Spleen (tissue), 11 donors: ENCODE measurements at regions not wholly inside any gene's neighbourhood (a gene's known extent, or its start where the extent isn't known, plus 50 kb on each side); places are given as distances from the start of the nearest gene placed in this dataset.

Experiments used
- DNase-seq: peaks from one replicate; pipeline ENCODE4 v3.0.0-alpha.2; 2020
- H3K27ac ChIP-seq, 8 donors: fragments of 200-600 bp; sonication (generic) in 7 of 8; 1 replicate in 4 of 8; 2 replicates in 4 of 8; pipeline versions ENCODE4 v1.5.0 to v1.8.0; 2016 to 2021; ENCODE audit warnings: inconsistent platforms in 4 of 8, mild to moderate bottlenecking in 4 of 8, moderate library complexity in 1 of 8
- H3K27me3 ChIP-seq, 7 donors: fragments of 200-600 bp; sonication (generic) in 6 of 7; replicated peaks in 1 of 7; 1 replicate in 4 of 7; 2 replicates in 3 of 7; pipeline versions ENCODE4 v1.5.0 to v1.8.0; 2016 to 2021; ENCODE audit warnings: inconsistent platforms in 3 of 7, mild to moderate bottlenecking in 1 of 7
- H3K36me3 ChIP-seq, 6 donors: fragments of 200-600 bp; sonication (generic) in 5 of 6; 1 replicate in 4 of 6; 2 replicates in 2 of 6; pipeline versions ENCODE4 v1.5.0 to v1.8.0; 2016 to 2021; ENCODE audit warnings: inconsistent platforms in 2 of 6
- H3K4me1 ChIP-seq, 6 donors: fragments of 200-600 bp; sonication (generic) in 5 of 6; 1 replicate in 3 of 6; 2 replicates in 3 of 6; pipeline versions ENCODE4 v1.5.0 to v1.8.0; 2016 to 2021; ENCODE audit warnings: inconsistent platforms in 3 of 6
- H3K4me3 ChIP-seq, 8 donors: fragments of 200-600 bp; sonication (generic) in 7 of 8; 1 replicate in 4 of 8; 2 replicates in 4 of 8; pipeline versions ENCODE4 v1.5.0 to v1.8.0; 2016 to 2021; ENCODE audit warnings: inconsistent platforms in 4 of 8, mild to moderate bottlenecking in 4 of 8, moderate library complexity in 2 of 8
- H3K9me3 ChIP-seq, 8 donors: fragments of 200-600 bp; sonication (generic) in 7 of 8; 1 replicate in 4 of 8; 2 replicates in 4 of 8; pipeline versions ENCODE4 v1.5.0 to v1.8.0; 2016 to 2021; ENCODE audit warnings: inconsistent platforms in 4 of 8
- CTCF ChIP-seq, 11 experiments: fragments of 200-600 bp in 7 of 11; fragments of 450-650 bp in 4 of 11; sonication (generic) in 4 of 11; IDR thresholded peaks in 8 of 11; conservative IDR thresholded peaks in 3 of 11; 1 replicate in 7 of 11; 2 replicates in 4 of 11; pipeline versions ENCODE4 v1.4.0 to v1.8.0; 2016 to 2021; ENCODE audit warnings: antibody characterized with exemption in 11 of 11, inconsistent platforms in 4 of 11, mild to moderate bottlenecking in 1 of 11
- POLR2A ChIP-seq, 3 donors: fragments of 450-650 bp; IDR thresholded peaks; one replicate each; pipeline ENCODE4 v1.5.1; 2017; ENCODE audit warnings: antibody characterized with exemption in 3 of 3, mild to moderate bottlenecking in 1 of 3
- POLR2AphosphoS5 ChIP-seq, 3 donors: sonication (generic); formaldehyde crosslinking; IDR thresholded peaks; one replicate each; pipeline ENCODE4 v1.5.1; 2017; ENCODE audit warnings: antibody characterized with exemption in 3 of 3
- WGBS, 5 donors: extraction: QIAGEN DNeasy Blood & Tissue Kit in 3 of 5; methylation state at CpG; one replicate each; pipeline versions ENCODE4 v1.1.5 to v1.1.7; 2013 to 2018; 5-methylcytosine and 5-hydroxymethylcytosine counted together
- intact Hi-C: fragments of 100-400 bp; cut with DNase I; formaldehyde crosslinking; loops from one replicate; pipeline ENCODE4 v1.15.0; 2023; ENCODE audit warnings: low total_unique reads
- donor health status: healthy with polysubstance abuse.
- donor health status: DM: no; HTN: no; CAD: no; lungs with moderate emphysema.
- donor health status: DM: no; HTN: no; CAD: no.
- donor health status: Bipolar disorder and iron deficiency.
- donor health status: healthy.
- donor health status: DM: no; HTN: no; CAD: no.
- donor health status: DM: yes; HTN: yes; CAD: no.

GRCh38 chr5:145068721-145069120 lies 766.4 kb downstream of the PRELID2 start:
- DNase-seq: no peak
- whole genome bisulfite sequencing, 5 donors: 86 to 91% (median 88%) methylated on average over 3 of the region's 3 CpGs
- H3K4me3 ChIP-seq: no peak overlapping the region
- H3K27me3 ChIP-seq: no peaks in the 10 kb centered on the region
- intact Hi-C loops: no loop called here
- no peaks in the 10 kb centered on the region for H3K4me1 ChIP-seq
- H3K9me3 ChIP-seq: no peaks in the 10 kb centered on the region
- no peak overlapping the region for H3K27ac ChIP-seq
- no peak for TF ChIP-seq CTCF (IDR thresholded peaks at IDR 0.05 in 8 of 11, conservative IDR thresholded peaks at IDR 0.05 in 3 of 11)
- no peaks in the 10 kb centered on the region for H3K36me3 ChIP-seq

GRCh38 chr5:145062280-145063062 lies 772.7 kb downstream of the PRELID2 start:
- TF ChIP-seq POLR2AphosphoS5 (IDR thresholded peaks at IDR 0.05) (no peak), CTCF (IDR thresholded peaks at IDR 0.05 in 8 of 11, conservative IDR thresholded peaks at IDR 0.05 in 3 of 11) (no peak), POLR2A (IDR thresholded peaks at IDR 0.05) (no peak)
- Histone ChIP-seq H3K4me3 (no peak overlapping the region), H3K27me3 (no peaks in the 10 kb centered on the region), H3K27ac (no peak overlapping the region), H3K4me1 (no peaks in the 10 kb centered on the region), H3K36me3 (no peaks in the 10 kb centered on the region), H3K9me3 (no peaks in the 10 kb centered on the region)
- no peak for DNase-seq
- intact Hi-C loops: no loop called here
- WGBS, 5 donors: 72 to 86% (median 84%) methylated on average over 6 of the region's 6 CpGs

GRCh38 chr5:145056800-145057199 lies 778.3 kb downstream of the PRELID2 start:
- TF ChIP-seq CTCF (IDR thresholded peaks at IDR 0.05 in 8 of 11, conservative IDR thresholded peaks at IDR 0.05 in 3 of 11): no peak
- no peak for TF ChIP-seq POLR2AphosphoS5 (IDR thresholded peaks at IDR 0.05)
- no peak for TF ChIP-seq POLR2A (IDR thresholded peaks at IDR 0.05)
- no peaks in the 10 kb centered on the region for H3K9me3 ChIP-seq
- DNase-seq: no peak
- no peak overlapping the region for H3K27ac ChIP-seq
- no peaks in the 10 kb centered on the region for H3K36me3 ChIP-seq
- no peaks in the 10 kb centered on the region for H3K4me1 ChIP-seq
- no peak overlapping the region for H3K4me3 ChIP-seq
- intact Hi-C loops: no loop called here
- WGBS, 5 donors: 49 to 65% (median 60%) methylated on average over 5 of the region's 5 CpGs
- H3K27me3 ChIP-seq: no peaks in the 10 kb centered on the region

GRCh38 chr5:145050181-145050580 lies 785.0 kb downstream of the PRELID2 start:
- intact Hi-C loops: no loop called here
- 63 to 87% (median 80%) methylated on average over 1 of the region's 1 CpG for WGBS, 5 donors
- H3K4me3 ChIP-seq: no peak overlapping the region
- no peaks in the 10 kb centered on the region for H3K4me1 ChIP-seq
- H3K27ac ChIP-seq: no peak overlapping the region
- TF ChIP-seq POLR2A (IDR thresholded peaks at IDR 0.05): no peak
- no peak for TF ChIP-seq CTCF (IDR thresholded peaks at IDR 0.05 in 8 of 11, conservative IDR thresholded peaks at IDR 0.05 in 3 of 11)
- no peak for TF ChIP-seq POLR2AphosphoS5 (IDR thresholded peaks at IDR 0.05)
- no peaks in the 10 kb centered on the region for H3K27me3 ChIP-seq
- H3K9me3 ChIP-seq: no peaks in the 10 kb centered on the region
- no peaks in the 10 kb centered on the region for H3K36me3 ChIP-seq
- DNase-seq: no peak
